ENCODE measurements at regions not wholly inside any gene's neighbourhood (a gene's known extent, or its start where the extent isn't known, plus 50 kb on each side); places are given as distances from the start of the nearest gene placed in this dataset.

- Histone ChIP-seq H3K79me2 (ENCODE audit: control insufficient read depth, insufficient read depth, low read length) (no peaks in the 10 kb centered on the region), H3K27ac (ENCODE audit: extremely low read depth, low read depth, low read length) (no peak overlapping the region), H3K9me1 (ENCODE audit: control insufficient read depth, insufficient read depth, low read length) (no peaks in the 10 kb centered on the region), H3K4me1 (replicated peaks in 1 of 2; ENCODE audit: control insufficient read depth in 2 of 2, insufficient read depth in 2 of 2, low read length in 2 of 2) (no peaks in the 10 kb centered on the region), H3K4me3 (no peak overlapping the region), H2AFZ (ENCODE audit: low read depth, low read length) (no peak overlapping the region), H4K20me1 (replicated peaks; ENCODE audit: control insufficient read depth, insufficient read depth, low read length) (no peaks in the 10 kb centered on the region), H3K36me3 (ENCODE audit: control insufficient read depth, insufficient read depth, low read length) (no peaks in the 10 kb centered on the region), H3K27me3 (ENCODE audit: control insufficient read depth in 2 of 2, insufficient read depth in 2 of 2, low read length in 2 of 2) (no peaks in the 10 kb centered on the region), H3K9ac (ENCODE audit: insufficient read depth in 1 of 2, low read depth in 2 of 2, low read length in 2 of 2) (no peak overlapping the region), H3K4me2 (ENCODE audit: insufficient read depth, low read length) (no peak overlapping the region), H3K9me3 (replicated peaks; ENCODE audit: control insufficient read depth, insufficient read depth, low read depth, low read length) (no peaks in the 10 kb centered on the region)
- DNase-seq (ENCODE audit: extremely low read depth in 1 of 4, low spot score in 3 of 4) (no peak), FAIRE-seq (no peak), ATAC-seq (no peak)
- in situ Hi-C loops (cut with MboI) = no loop called here
- intact Hi-C loops (cut with micrococcal nuclease) = no loop called here
- POLR2A ChIA-PET = no interaction called here
- WGBS (ENCODE audit: insufficient coverage, low coverage, missing lambda C conversion rate) = 0% methylated on average over 2 of the region's 2 CpGs
- CTCF ChIA-PET (ENCODE audit: low intra/inter-chr PET ratio) = no interaction called here
- no TSS peak for BruUV-seq (replicated peaks)
- TF ChIP-seq PATZ1 (CRISPR knock-in tag; IDR thresholded peaks at IDR 0.05; ENCODE audit: borderline replicate concordance) (no peak), SRSF9 (IDR thresholded peaks at IDR 0.05; ENCODE audit: borderline replicate concordance, low read depth, low read length) (no peak), NFRKB (IDR thresholded peaks at IDR 0.05; ENCODE audit: low read depth) (no peak), POLR2A (conservative IDR thresholded peaks at IDR 0.05) (no peak), RBM25 (IDR thresholded peaks at IDR 0.05; ENCODE audit: low read depth, low read length, severe bottlenecking) (no peak), DNMT1 (IDR thresholded peaks at IDR 0.05) (no peak), MTA3 (IDR thresholded peaks at IDR 0.05; ENCODE audit: borderline replicate concordance) (no peak), ZNF217 (CRISPR knock-in tag; IDR thresholded peaks at IDR 0.05) (no peak), CXXC5 (CRISPR knock-in tag; IDR thresholded peaks at IDR 0.05) (no peak), EWSR1 (IDR thresholded peaks at IDR 0.05; ENCODE audit: borderline replicate concordance, low read depth, partially characterized antibody) (no peak), ZNF408 (CRISPR knock-in tag; IDR thresholded peaks at IDR 0.05; ENCODE audit: low read depth) (no peak), ZNF282 (CRISPR knock-in tag; IDR thresholded peaks at IDR 0.05) (no peak), SNRNP70 (optimal IDR thresholded peaks at IDR 0.05; ENCODE audit: low read depth, low read length) (no peak), MYBL2 (IDR thresholded peaks at IDR 0.05; ENCODE audit: low read depth) (no peak), MYBL2 (CRISPR knock-in tag; IDR thresholded peaks at IDR 0.05; ENCODE audit: borderline replicate concordance) (no peak), TFE3 (CRISPR knock-in tag; IDR thresholded peaks at IDR 0.05) (no peak), ZSCAN32 (CRISPR knock-in tag; IDR thresholded peaks at IDR 0.05) (no peak), MBD1 (CRISPR knock-in tag; IDR thresholded peaks at IDR 0.05) (no peak), CBFB (CRISPR knock-in tag; IDR thresholded peaks at IDR 0.05) (no peak), MTF1 (CRISPR knock-in tag; IDR thresholded peaks at IDR 0.05; ENCODE audit: borderline replicate concordance) (no peak), PCBP2 (IDR thresholded peaks at IDR 0.05; ENCODE audit: low read depth, low read length, poor library complexity, severe bottlenecking) (no peak)
These were observed 280.5 kb downstream of the RNF144B start for GRCh38 chr6:18667612-18668011.
